NT2/D1 (cell line): ENCODE measurements at regions not wholly inside any gene's neighbourhood (a gene's known extent, or its start where the extent isn't known, plus 50 kb on each side); places are given as distances from the start of the nearest gene placed in this dataset.

ENCODE experiments used
- DNase-seq: peaks from one replicate; pipeline ENCODE4 v3.0.0-alpha.2; 2011; ENCODE audit warnings: low read depth, low spot score
- H3K27me3 ChIP-seq: 2 replicates; pipeline ENCODE4 v1.6.0; 2011; ENCODE audit warnings: mild to moderate bottlenecking; ENCODE audit not compliant: insufficient read length, insufficient read depth
- H3K36me3 ChIP-seq: 2 replicates; pipeline ENCODE4 v1.6.1; 2011; ENCODE audit warnings: mild to moderate bottlenecking, low read length, mixed read lengths; ENCODE audit not compliant: insufficient read depth, insufficient read length
- H3K4me1 ChIP-seq: 2 replicates; pipeline ENCODE4 v1.5.1; 2011; ENCODE audit not compliant: insufficient read depth, insufficient read length
- H3K4me3 ChIP-seq: 2 replicates; pipeline ENCODE4 v1.5.1; 2011; ENCODE audit warnings: low read depth; ENCODE audit not compliant: insufficient read length
- H3K9ac ChIP-seq: 2 replicates; pipeline ENCODE4 v1.6.0; 2011; ENCODE audit warnings: low read depth; ENCODE audit not compliant: insufficient read length
- H3K9me3 ChIP-seq: 2 replicates; pipeline ENCODE4 v1.5.1; 2011; ENCODE audit warnings: mild to moderate bottlenecking, low read length; ENCODE audit not compliant: insufficient read depth
- SUZ12 ChIP-seq: IDR thresholded peaks from 2 replicates; pipeline ENCODE4 v1.6.1; 2011; ENCODE audit not compliant: insufficient read length, insufficient read depth; ENCODE audit errors: extremely low read depth
- YY1 ChIP-seq: IDR thresholded peaks from 2 replicates; pipeline ENCODE4 v1.6.1; 2011; ENCODE audit not compliant: insufficient read length, insufficient read depth
- ZNF274 ChIP-seq: IDR thresholded peaks from 2 replicates; pipeline ENCODE4 v1.6.1; 2011; ENCODE audit warnings: mild to moderate bottlenecking, low read depth, low read length

- Histone ChIP-seq H3K9ac (no peak overlapping the region), H3K4me3 (no peak overlapping the region), H3K36me3 (no peaks in the 10 kb centered on the region), H3K27me3 (no peaks in the 10 kb centered on the region), H3K9me3 (no peaks in the 10 kb centered on the region), H3K4me1 (no peaks in the 10 kb centered on the region)
- TF ChIP-seq YY1 (no peak), SUZ12 (no peak), ZNF274 (no peak)
- no peak for DNase-seq
These were observed 74.8 kb upstream of the POMGNT2 start for GRCh38 chr3:43180694-43181093.

- Histone ChIP-seq H3K27me3 (no peaks in the 10 kb centered on the region), H3K9me3 (no peaks in the 10 kb centered on the region), H3K36me3 (no peaks in the 10 kb centered on the region), H3K9ac (no peak overlapping the region), H3K4me3 (no peak overlapping the region), H3K4me1 (no peaks in the 10 kb centered on the region)
- no peak for DNase-seq
- no peak for TF ChIP-seq YY1
- no peak for TF ChIP-seq ZNF274
- no peak for TF ChIP-seq SUZ12
These were observed 74.1 kb upstream of the POMGNT2 start for GRCh38 chr3:43180027-43180426.

GRCh38 chr3:43178891-43179366 is 73.0 kb upstream of the POMGNT2 start:
- Histone ChIP-seq H3K4me1 (no peaks in the 10 kb centered on the region), H3K9me3 (peaks cover 5% of the 10 kb centered on the region; the same call in 1 of the 2 replicates), H3K9ac (no peak overlapping the region), H3K4me3 (no peak overlapping the region), H3K36me3 (no peaks in the 10 kb centered on the region), H3K27me3 (no peaks in the 10 kb centered on the region)
- TF ChIP-seq YY1 (no peak), ZNF274 (no peak)
- no peak for DNase-seq

DNA sequence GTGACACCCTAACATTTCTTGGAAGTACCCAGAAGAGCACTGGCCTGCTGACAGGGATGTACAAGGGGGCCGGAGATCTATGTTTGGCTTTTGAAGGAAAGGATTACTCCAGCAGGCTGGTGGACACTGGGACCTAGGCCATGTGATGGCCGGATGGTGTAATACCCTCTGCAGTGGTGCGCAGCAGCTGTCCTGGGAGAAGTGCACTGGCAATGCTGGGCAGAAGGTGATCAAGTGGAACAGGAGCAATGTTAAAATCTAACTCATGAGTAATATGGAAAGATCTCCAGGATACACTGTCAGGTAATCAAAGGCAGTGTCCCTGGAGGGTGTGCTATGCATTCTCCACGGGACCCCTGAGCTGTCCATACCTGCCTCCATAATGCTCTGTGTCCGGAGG is 71.2 kb upstream of the POMGNT2 start:
- no peak for DNase-seq
- no peaks in the 10 kb centered on the region for H3K27me3 ChIP-seq

DNA sequence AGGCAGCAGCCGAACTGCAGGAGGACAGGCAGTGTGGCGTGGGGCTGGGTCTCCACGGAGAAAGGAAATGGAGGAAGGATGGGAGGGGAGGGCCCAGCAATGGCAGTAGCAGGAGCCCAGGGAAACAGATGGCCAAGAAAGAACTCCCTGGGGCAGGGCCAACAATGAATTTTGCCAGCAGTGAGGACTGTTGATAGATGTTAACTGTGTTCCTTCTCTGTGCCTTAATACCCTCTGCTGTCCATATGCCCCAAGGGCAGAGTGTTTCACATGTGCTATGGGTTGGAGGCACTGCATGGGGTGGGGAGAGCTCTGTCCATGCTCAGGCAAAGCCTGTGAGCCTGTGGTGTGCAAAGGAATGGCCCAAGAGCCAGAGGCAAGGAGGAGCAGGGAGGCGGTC is 70.8 kb upstream of the POMGNT2 start:
- H3K9me3 ChIP-seq = peaks cover 10% of the 10 kb centered on the region; the same call in 1 of the 2 replicates
- TF ChIP-seq ZNF274 (no peak), SUZ12 (no peak), YY1 (no peak)

More for the DNA sequence above, 71.2 kb upstream of the POMGNT2 start:
- no peak overlapping the region for H3K9ac ChIP-seq
- TF ChIP-seq SUZ12 (no peak), YY1 (no peak), ZNF274 (no peak)
- H3K4me1 ChIP-seq = no peaks in the 10 kb centered on the region
- H3K4me3 ChIP-seq = no peak overlapping the region
- peaks cover 10% of the 10 kb centered on the region; the same call in 1 of the 2 replicates for H3K9me3 ChIP-seq
- H3K36me3 ChIP-seq = no peaks in the 10 kb centered on the region

DNA sequence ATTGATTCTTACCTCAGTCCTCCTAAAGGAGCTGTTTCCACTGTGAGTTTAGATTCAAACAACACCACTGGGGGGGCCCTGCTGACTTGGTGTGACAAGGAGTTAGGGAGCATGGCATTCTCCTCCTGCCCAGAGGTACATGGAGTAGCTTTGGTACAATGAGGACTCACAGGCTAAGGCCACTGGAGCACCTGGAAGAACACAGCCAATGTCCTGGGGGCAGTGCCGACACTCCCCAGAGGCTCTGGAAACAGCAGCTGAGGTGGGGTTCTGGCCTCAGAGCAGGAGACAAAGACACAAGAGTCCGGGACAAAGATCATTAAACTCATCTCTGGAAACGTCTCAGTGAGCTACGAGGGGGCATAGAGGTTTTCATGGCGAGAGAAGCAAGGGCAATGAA is 69.7 kb upstream of the POMGNT2 start:
- no peak overlapping the region for H3K9ac ChIP-seq
- H3K9me3 ChIP-seq = peaks cover 10% of the 10 kb centered on the region; the same call in 1 of the 2 replicates
- H3K36me3 ChIP-seq = no peaks in the 10 kb centered on the region
- H3K4me3 ChIP-seq = no peak overlapping the region
- no peaks in the 10 kb centered on the region for H3K27me3 ChIP-seq
- no peak for DNase-seq
- no peak for TF ChIP-seq ZNF274
- no peak for TF ChIP-seq SUZ12
- H3K4me1 ChIP-seq = no peaks in the 10 kb centered on the region

More for the DNA sequence above, 70.8 kb upstream of the POMGNT2 start:
- H3K27me3 ChIP-seq = no peaks in the 10 kb centered on the region
- DNase-seq = no peak
- no peak overlapping the region for H3K4me3 ChIP-seq
- no peak overlapping the region for H3K9ac ChIP-seq
- H3K4me1 ChIP-seq = no peaks in the 10 kb centered on the region
- no peaks in the 10 kb centered on the region for H3K36me3 ChIP-seq

DNA sequence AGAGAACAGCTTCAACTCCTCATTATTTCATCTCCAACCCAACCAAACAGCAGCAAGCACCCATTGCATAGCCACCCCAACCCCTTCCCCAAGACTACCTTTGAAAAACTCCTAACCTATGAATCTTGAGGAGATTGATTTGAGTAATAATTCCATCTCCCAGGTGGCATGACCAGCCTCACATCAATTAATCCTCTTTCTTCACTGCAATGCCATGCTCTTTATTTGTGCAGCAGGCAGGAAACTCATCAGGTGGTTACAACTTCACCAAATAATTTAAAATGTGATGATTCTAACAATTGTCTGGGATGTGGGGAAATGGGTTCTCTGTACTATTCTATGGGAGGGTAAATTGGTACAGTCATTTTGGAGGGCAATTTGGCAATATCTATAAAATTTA is 68.1 kb upstream of the POMGNT2 start:
- Histone ChIP-seq H3K36me3 (no peaks in the 10 kb centered on the region), H3K9me3 (peaks cover 10% of the 10 kb centered on the region; the same call in 1 of the 2 replicates), H3K27me3 (no peaks in the 10 kb centered on the region), H3K9ac (no peak overlapping the region), H3K4me3 (no peak overlapping the region), H3K4me1 (no peaks in the 10 kb centered on the region)
- no peak for TF ChIP-seq SUZ12
- TF ChIP-seq YY1 = no peak
- TF ChIP-seq ZNF274 = no peak
- no peak for DNase-seq

GRCh38 chr3:43171748-43172147 is 65.9 kb upstream of the POMGNT2 start:
- Histone ChIP-seq H3K4me3 (no peak overlapping the region), H3K36me3 (no peaks in the 10 kb centered on the region), H3K9ac (no peak overlapping the region), H3K9me3 (peaks cover 10% of the 10 kb centered on the region), H3K27me3 (no peaks in the 10 kb centered on the region), H3K4me1 (no peaks in the 10 kb centered on the region)
- TF ChIP-seq SUZ12 = no peak
- no peak for TF ChIP-seq ZNF274
- TF ChIP-seq YY1 = no peak
- DNase-seq = no peak
